ES-I3 (cell line): ENCODE measurements at regions not wholly inside any gene's neighbourhood (a gene's known extent, or its start where the extent isn't known, plus 50 kb on each side); places are given as distances from the start of the nearest gene placed in this dataset.
"Not testable (repeated sequence)": the region's sequence is repeated elsewhere in the genome, so short reads cannot be mapped to it uniquely, and the experiment has no call there.

Experiments
- H3K36me3 ChIP-seq: 2 replicates; pipeline ENCODE4 v1.6.1; 2013; ENCODE audit warnings: mild to moderate bottlenecking, low read length, control low read depth, moderate library complexity; ENCODE audit not compliant: insufficient read depth
- H3K4me1 ChIP-seq: 2 replicates; pipeline ENCODE4 v1.6.1; 2013; ENCODE audit warnings: mild to moderate bottlenecking, control low read depth, low read length; ENCODE audit not compliant: insufficient read depth
- H3K9ac ChIP-seq: 2 replicates; pipeline ENCODE4 v1.6.1; 2013; ENCODE audit warnings: low read depth, mild to moderate bottlenecking, low read length, moderate library complexity
- H3K9me3 ChIP-seq: 2 replicates; pipeline ENCODE4 v1.6.1; 2013; ENCODE audit warnings: mild to moderate bottlenecking, low read length, moderate library complexity; ENCODE audit not compliant: control insufficient read depth, insufficient read depth

DNA sequence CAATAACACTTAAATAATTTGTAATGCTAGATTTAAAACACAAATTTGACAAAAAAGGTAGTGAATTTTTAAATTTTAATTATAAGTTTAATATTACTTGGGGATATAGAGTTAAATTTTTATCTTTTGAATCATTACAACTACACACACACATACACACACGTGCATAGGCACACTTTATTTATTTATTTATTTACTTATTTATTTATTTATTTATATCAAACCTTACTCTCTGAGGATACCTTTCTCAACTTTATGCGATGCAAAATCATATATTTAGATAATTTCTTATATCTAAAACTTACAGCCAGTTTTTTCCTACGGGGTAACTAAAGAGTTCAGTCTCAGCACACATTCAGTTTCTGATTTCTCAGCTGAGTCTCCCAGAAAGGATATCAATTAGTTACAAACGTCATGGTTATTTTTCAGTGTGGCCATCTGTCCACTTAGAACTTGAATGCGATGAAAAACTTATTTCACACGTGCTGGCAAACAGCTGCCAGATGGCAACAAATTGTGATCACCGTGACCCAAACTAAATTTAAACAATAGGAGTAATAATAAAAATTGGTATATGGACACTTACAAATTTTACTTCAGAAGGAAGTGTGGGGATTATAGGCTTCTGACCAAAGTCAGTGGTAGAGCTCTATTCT, 683.1 kb upstream of the PRR20A start:
- no peaks in the 10 kb centered on the region for H3K4me1 ChIP-seq
- H3K9ac ChIP-seq = no peak overlapping the region
- H3K9me3 ChIP-seq = no peaks in the 10 kb centered on the region; the same call in 1 of the 2 replicates
- H3K36me3 ChIP-seq = no peaks in the 10 kb centered on the region

DNA sequence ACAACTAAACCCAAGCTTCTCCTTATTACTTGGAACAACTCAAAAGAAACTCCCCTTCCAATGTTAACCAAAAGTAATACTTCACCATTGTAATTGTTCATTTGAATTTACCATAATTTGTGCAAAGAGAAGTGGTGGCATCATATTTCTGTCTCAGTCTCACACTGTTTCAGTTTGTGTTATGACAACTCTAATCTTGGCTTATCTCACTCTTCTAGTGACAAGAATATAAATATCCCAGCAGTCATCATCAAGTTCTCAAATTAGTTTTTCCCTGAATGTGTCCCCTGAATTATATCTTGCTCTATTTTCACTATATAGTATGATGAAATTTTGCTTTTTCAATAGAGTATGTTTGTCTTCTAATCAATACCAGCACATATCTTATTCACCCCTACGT, 681.4 kb upstream of the PRR20A start:
- Histone ChIP-seq H3K4me1 (no peaks in the 10 kb centered on the region), H3K9me3 (no peaks in the 10 kb centered on the region; the same call in 1 of the 2 replicates), H3K9ac (no peak overlapping the region), H3K36me3 (no peaks in the 10 kb centered on the region)

DNA sequence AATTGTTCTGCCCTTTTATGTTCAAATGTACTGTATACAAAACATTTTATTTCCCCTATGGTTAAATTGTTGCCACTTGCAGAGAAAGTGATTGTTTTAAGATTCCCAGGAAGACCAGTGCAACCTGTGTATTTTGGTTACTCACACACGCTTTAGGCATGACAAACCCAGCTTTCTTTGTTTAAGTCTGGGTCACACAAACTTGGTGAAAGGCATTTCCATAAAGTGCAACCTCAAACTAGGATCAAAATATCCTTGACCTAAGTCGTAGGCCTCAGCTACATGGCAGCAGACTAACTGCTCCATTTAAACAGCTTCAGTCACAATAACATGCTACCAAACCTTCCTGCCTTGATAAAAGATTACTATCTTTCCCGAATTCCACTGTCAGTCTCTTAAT, 639.0 kb upstream of the PRR20A start:
- Histone ChIP-seq H3K36me3 (no peaks in the 10 kb centered on the region), H3K4me1 (no peaks in the 10 kb centered on the region), H3K9me3 (no peaks in the 10 kb centered on the region), H3K9ac (no peak overlapping the region)

DNA sequence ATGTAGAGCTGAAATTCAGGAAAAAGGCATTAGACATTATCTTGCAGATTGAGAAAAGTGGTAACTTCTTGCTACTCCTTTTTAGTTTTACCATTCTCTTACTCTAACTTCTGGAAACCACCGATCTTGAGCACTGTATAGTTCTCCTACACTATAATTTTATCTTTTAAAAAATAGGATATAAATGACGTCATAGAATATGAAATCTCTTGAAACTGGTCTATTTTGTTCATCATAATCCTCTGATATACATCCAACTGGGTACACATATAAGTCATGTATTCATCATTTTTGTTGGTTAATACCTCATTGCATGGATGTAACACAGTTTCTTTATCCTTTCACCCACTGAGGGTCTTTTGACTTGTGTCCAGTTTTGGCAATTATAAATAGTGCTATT, 629.9 kb upstream of the PRR20A start:
- Histone ChIP-seq H3K9ac (no peak overlapping the region), H3K36me3 (no peaks in the 10 kb centered on the region), H3K4me1 (peaks cover 21% of the 10 kb centered on the region), H3K9me3 (no peaks in the 10 kb centered on the region)

DNA sequence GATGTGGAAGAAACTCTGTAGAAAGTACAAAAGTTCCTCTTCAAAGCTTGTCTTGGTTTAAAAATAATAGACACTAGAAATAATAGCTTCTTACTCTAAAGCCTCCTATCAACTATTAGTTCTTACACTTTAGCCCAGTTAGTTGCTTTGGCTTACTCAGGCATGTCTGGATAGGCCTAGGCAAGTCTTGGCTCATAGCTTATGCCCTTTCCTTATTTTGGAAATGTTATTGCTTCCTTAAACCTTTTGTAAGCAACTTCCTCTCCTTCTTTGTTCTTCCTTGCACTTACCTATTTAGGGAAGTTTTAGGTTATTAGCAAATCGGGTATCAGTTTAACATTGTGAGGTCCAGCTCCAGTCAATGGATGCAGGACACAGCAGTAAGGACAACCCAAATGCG, 628.4 kb upstream of the PRR20A start:
- not testable (repeated sequence) for H3K36me3 ChIP-seq, H3K9ac ChIP-seq, H3K9me3 ChIP-seq
- H3K4me1 ChIP-seq = peaks cover 21% of the 10 kb centered on the region

DNA sequence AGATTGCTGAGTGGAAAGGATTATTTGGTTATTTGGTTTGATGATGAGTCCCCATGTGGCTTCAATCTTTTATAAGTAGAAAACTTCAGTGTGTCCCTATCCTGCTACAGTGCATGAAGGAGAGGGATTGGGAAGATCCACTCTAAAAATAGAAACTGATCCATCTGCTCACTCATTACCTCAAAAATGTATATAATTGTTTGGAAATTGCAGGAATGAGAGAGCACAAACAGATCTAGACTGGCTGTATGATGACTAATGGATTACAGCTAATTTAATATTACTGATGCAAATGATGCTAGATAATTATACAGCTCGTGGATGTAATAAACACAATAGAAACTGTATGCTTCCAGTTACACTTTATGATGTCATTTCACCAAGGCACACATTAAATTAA, 625.3 kb upstream of the PRR20A start:
- Histone ChIP-seq H3K36me3 (no peaks in the 10 kb centered on the region), H3K4me1 (peaks cover 21% of the 10 kb centered on the region), H3K9me3 (no peaks in the 10 kb centered on the region), H3K9ac (no peak overlapping the region)

DNA sequence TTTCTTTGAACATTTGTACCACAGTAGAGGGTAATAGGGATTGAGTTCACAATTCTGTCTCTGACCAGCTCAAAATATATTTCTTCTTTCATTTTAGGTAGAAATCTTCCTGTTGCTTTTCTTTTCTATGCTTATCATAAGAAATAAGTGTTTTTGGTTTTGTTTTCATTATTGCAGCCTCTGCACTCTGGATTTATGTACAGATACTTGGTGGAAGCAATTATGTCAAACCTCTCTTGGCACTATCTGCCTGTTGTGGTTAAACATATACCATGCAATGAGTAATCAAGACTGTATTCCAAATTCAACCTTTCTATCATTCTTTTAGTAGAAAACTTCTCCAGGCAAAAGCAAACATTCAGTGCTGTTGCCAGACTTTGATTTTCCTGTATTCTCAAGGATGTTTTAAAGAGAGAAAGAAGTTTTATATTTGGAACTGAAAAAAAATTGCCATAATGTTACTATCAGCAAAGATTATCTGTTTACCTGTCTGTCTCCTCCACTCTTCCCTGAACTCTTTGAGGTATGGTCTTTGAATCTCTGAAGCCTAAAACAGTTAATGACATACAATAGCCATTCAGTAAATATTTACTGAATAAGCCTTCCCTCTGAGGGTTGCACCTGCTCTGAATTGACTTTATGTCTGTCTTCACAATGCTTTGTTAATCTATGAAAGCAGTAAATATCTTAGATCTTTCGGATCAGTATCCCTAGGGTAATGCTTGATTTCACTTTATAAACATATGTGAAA, 612.5 kb upstream of the PRR20A start:
- Histone ChIP-seq H3K36me3 (no peaks in the 10 kb centered on the region), H3K9ac (no peak overlapping the region), H3K4me1 (no peaks in the 10 kb centered on the region), H3K9me3 (no peaks in the 10 kb centered on the region)

DNA sequence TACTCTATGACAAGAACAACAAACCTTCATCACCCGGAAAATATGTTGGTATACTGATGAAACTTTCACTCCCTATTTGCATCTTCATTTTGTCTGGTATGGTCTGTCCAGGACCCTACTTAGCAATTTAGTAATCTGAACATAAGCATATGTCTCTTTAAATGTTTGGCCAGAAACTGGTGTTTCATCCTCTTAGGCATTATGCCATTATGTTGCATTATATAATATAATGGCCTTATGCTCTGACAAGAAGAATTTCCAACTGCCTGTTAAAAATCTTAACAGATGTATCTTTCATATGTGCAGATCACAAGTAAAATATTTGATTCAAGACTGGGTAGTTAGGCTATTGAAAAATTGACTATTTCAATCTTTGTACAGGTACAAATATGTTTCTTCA, 610.6 kb upstream of the PRR20A start:
- Histone ChIP-seq H3K9ac (no peak overlapping the region), H3K9me3 (no peaks in the 10 kb centered on the region), H3K4me1 (no peaks in the 10 kb centered on the region), H3K36me3 (no peaks in the 10 kb centered on the region)

DNA sequence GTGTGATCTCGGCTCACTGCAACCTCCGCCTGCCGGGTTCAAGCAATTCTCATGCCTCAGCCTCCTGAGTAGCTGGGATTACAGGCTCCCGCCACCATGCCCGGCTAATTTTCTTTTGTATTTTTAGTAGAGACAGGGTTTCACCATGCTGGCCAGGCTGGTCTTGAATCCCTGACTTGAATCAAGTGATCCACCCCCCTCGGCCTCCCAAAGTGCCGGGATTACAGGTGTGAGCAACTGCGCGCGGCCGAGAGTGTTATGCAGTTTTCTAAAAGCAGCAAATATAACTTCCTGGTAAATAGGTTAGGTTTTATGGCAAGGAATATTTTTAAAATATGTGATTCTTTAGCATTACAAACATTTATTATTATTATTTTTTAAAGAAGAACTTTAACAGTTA, 592.8 kb upstream of the PRR20A start:
- H3K4me1 ChIP-seq, H3K36me3 ChIP-seq, H3K9me3 ChIP-seq, H3K9ac ChIP-seq: not testable (repeated sequence)

DNA sequence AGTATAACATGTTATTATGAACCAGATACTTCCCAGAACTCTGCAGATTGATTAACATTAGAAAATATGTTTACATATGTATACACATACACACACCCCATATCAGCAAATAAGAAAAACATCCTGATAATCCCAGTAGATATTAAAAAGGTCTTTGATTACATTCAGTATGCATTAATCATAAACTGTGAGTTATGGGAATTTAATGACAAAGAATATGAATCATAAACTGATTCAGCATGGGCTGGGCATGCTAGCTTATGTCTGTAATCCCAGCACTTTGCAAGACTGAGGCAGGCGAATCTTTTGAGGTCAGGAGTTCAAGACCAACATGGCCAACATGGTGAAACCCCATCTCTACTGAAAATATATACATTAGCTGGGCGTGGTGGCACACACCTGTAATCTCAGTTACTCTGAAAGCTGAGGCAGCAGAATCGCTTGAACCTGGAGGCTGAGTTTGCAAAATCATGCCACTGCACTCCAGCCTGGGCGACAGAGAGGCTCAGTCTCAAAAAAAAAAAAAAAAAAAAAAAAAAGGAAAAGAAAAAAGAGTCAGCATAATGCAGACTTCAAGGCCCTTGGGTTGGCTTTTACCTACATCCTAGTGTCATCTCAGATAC, 581.9 kb upstream of the PRR20A start:
- Histone ChIP-seq H3K9ac (no peak overlapping the region), H3K36me3 (no peaks in the 10 kb centered on the region), H3K4me1 (no peaks in the 10 kb centered on the region), H3K9me3 (no peaks in the 10 kb centered on the region)

DNA sequence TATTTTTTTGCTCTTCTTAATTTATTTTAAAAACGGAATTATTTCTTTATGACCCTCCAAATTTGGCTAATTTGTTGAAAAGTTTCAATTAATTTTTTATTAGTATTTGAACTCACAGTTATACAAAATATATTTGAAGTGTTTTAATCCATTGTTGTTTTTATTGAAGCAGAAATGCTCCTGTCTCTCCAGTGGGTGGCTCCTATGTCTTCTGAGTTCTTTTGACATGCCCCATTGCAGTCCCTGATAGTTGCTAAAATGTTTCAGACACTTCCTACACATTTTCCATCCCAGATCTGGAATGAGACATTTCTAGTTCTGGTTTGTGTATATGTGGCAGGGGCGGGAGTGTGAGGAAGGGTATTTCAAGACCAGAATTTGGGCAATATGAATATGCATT, 579.4 kb upstream of the PRR20A start:
- Histone ChIP-seq H3K9me3 (no peaks in the 10 kb centered on the region), H3K4me1 (no peaks in the 10 kb centered on the region), H3K36me3 (no peaks in the 10 kb centered on the region), H3K9ac (no peak overlapping the region)

DNA sequence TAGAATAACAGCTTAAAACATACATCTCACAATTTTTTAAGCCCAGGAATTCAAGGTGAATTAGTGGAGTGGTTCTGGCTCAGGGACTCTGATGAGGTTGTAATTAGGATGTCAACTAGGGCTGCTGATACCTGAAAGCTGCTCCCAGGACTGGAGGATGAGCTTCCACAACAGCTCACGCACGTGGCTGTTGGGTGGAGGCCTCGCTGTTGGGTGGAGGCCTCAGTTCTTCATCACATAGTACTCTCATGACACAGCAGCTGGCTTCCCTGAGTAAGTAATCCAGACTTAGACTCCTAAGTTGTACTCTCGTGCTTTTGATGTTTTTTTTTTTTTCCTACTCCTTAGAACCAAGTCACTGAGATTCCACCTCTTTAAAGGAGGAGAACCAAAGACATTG, 577.1 kb upstream of the PRR20A start:
- Histone ChIP-seq H3K36me3 (no peaks in the 10 kb centered on the region), H3K9me3 (no peaks in the 10 kb centered on the region), H3K9ac (no peak overlapping the region)

DNA sequence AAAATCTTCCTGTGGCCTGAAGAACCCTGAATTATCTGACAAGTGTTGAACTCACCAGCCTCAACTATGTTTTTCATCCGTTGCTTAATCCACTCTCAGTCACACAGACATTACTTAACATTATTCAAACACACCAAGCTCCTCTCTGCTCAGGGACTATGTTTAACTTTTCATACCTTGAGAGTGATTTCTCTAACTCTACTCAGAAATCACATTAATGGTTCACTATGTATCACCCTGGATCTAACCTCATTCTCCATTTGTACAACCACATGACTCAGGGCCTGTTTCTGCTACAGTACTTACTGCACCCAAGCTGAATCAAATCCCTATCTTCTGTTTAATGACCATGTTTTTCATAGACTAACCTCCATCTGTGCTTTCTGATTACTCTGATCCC, 553.7 kb upstream of the PRR20A start:
- Histone ChIP-seq H3K9ac (no peak overlapping the region), H3K4me1 (no peaks in the 10 kb centered on the region), H3K9me3 (no peaks in the 10 kb centered on the region), H3K36me3 (no peaks in the 10 kb centered on the region)

More for the DNA sequence above, 577.1 kb upstream of the PRR20A start:
- no peaks in the 10 kb centered on the region for H3K4me1 ChIP-seq

DNA sequence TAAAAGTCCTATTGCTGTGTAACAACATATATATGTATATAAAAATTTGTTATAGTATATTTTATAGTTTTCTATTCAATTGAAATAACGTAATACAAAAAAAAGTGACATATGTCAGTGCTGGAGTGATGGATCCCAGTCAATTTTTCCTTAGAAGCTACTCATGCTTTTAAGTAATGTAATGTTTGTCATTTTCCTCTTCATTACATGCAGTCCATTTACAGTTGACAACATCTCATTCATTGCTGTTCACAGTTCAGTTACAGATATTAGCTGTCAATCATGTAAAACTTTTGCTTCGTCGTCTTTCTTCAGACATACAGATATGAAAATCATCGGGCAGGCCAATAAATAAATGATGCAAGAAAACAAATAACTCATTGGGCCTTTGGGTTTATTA, 525.1 kb upstream of the PRR20A start:
- Histone ChIP-seq H3K4me1 (peaks cover 6% of the 10 kb centered on the region; the same call in 1 of the 2 replicates), H3K36me3 (no peaks in the 10 kb centered on the region), H3K9me3 (no peaks in the 10 kb centered on the region), H3K9ac (no peak overlapping the region)

DNA sequence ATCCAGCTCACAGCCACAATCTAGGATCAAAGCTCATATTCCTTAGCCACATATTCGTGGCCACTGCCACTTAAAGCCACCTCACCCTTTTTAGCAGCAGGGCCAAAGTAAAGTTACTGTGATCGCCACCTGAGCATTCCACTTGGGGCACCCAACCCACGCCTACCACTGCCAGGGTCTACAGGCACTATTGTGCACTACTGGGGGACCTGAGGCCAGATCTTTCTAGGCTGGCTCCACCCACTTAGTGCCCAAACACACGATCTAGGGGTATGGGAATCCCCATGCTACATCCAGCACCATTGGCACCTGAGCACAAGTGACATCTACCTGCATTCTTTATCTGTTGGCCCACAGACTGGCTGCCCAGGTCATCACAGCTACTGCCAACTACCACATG, 517.9 kb upstream of the PRR20A start:
- Histone ChIP-seq H3K9me3 (0 out of 2 replicates have a peak, but pooled peaks cover 2% of the 10 kb centered on the region), H3K4me1 (peaks cover 6% of the 10 kb centered on the region; the same call in 1 of the 2 replicates), H3K9ac (no peak overlapping the region)

More for the DNA sequence above, 517.9 kb upstream of the PRR20A start:
- H3K36me3 ChIP-seq = no peaks in the 10 kb centered on the region
